Suprapubic skin (tissue), 4 donors: ENCODE measurements at regions not wholly inside any gene's neighbourhood (a gene's known extent, or its start where the extent isn't known, plus 50 kb on each side); places are given as distances from the start of the nearest gene placed in this dataset.

Source experiments
- DNase-seq, 2 donors: peaks; one replicate each; pipeline ENCODE4 v3.0.0-alpha.2; 2019; ENCODE audit warnings: low spot score in 2 of 2
- H3K27ac ChIP-seq: fragments of 200-600 bp; sonication (generic); one replicate; pipeline ENCODE4 v1.5.1; 2019
- H3K27me3 ChIP-seq: fragments of 200-600 bp; sonication (generic); one replicate; pipeline ENCODE4 v1.5.1; 2019
- H3K36me3 ChIP-seq: fragments of 200-600 bp; sonication (generic); one replicate; pipeline ENCODE4 v1.5.1; 2019
- H3K4me1 ChIP-seq: fragments of 200-600 bp; sonication (generic); one replicate; pipeline ENCODE4 v1.5.1; 2019
- H3K4me3 ChIP-seq: fragments of 200-600 bp; sonication (generic); one replicate; pipeline ENCODE4 v1.5.1; 2019; ENCODE audit warnings: mild to moderate bottlenecking
- H3K9me3 ChIP-seq: fragments of 200-600 bp; sonication (generic); one replicate; pipeline ENCODE4 v1.5.1; 2019
- CTCF ChIP-seq, 2 donors: fragments of 200-600 bp in 1 of 2; fragments of 450-650 bp in 1 of 2; sonication (generic) in 1 of 2; IDR thresholded peaks; one replicate each; pipeline ENCODE4 v1.5.1; 2016 to 2019; ENCODE audit warnings: antibody characterized with exemption in 2 of 2, mild to moderate bottlenecking in 1 of 2, moderate library complexity in 1 of 2
- EP300 ChIP-seq: sonication (generic); formaldehyde crosslinking; IDR thresholded peaks from one replicate; pipeline ENCODE4 v1.6.1; 2017; ENCODE audit warnings: antibody characterized with exemption
- POLR2A ChIP-seq, 2 donors: fragments of 450-650 bp; IDR thresholded peaks; one replicate each; pipeline ENCODE4 v1.6.1; 2017; ENCODE audit warnings: antibody characterized with exemption in 2 of 2, mild to moderate bottlenecking in 2 of 2, moderate library complexity in 2 of 2
- POLR2AphosphoS5 ChIP-seq, 3 donors: sonication (generic); formaldehyde crosslinking; IDR thresholded peaks; one replicate each; pipeline ENCODE4 v1.6.1; 2017; ENCODE audit warnings: antibody characterized with exemption in 3 of 3
- WGBS: methylation state at CpG from one replicate; pipeline ENCODE4 v1.1.5; 2018; 5-methylcytosine and 5-hydroxymethylcytosine counted together

GRCh38 chr11:90930252-90930651 is 707.4 kb upstream of the CHORDC1 start:
- Histone ChIP-seq H3K36me3 (no peaks in the 10 kb centered on the region), H3K4me3 (no peak overlapping the region)

DNA sequence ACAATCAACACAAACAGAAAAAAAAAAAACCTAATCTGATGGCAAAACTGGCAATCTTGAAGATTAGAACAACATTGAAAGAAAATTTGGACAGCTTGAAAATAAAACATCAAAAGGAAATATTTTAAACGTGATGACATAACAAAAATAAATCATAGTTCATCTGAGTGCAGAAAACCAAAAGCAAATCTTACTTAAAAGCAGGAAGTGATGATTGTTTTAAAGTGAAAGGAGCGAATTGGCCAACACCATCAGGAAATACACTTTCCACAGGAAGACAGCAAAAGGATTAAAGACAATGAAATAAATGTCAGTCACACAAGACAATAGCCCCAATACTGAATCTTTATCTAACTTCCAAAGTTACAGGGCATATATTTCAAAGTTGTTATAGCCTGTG is 696.5 kb upstream of the CHORDC1 start:
- WGBS = 31% methylated on average over 2 of the region's 2 CpGs
- no peak overlapping the region for H3K4me3 ChIP-seq
- TF ChIP-seq CTCF (IDR thresholded peaks at IDR 0.05) (no peak), EP300 (no peak), POLR2A (IDR thresholded peaks at IDR 0.05) (no peak), POLR2AphosphoS5 (IDR thresholded peaks at IDR 0.05) (no peak)
- no peak for DNase-seq
- H3K27ac ChIP-seq = no peak overlapping the region
- no peaks in the 10 kb centered on the region for H3K4me1 ChIP-seq
- no peaks in the 10 kb centered on the region for H3K9me3 ChIP-seq
- H3K27me3 ChIP-seq = no peaks in the 10 kb centered on the region
- H3K36me3 ChIP-seq = no peaks in the 10 kb centered on the region

More at GRCh38 chr11:90930252-90930651, 707.4 kb upstream of the CHORDC1 start:
- no peaks in the 10 kb centered on the region for H3K27me3 ChIP-seq
- WGBS = 82% methylated on average over 1 of the region's 1 CpG
- peaks cover 5% of the 10 kb centered on the region for H3K9me3 ChIP-seq
- DNase-seq = no peak
- no peaks in the 10 kb centered on the region for H3K4me1 ChIP-seq
- no peak overlapping the region for H3K27ac ChIP-seq
- TF ChIP-seq EP300 = no peak
- no peak for TF ChIP-seq POLR2AphosphoS5 (IDR thresholded peaks at IDR 0.05)
- TF ChIP-seq CTCF (IDR thresholded peaks at IDR 0.05) = no peak
- TF ChIP-seq POLR2A (IDR thresholded peaks at IDR 0.05) = no peak

GRCh38 chr11:90916706-90917105 is 693.9 kb upstream of the CHORDC1 start:
- Histone ChIP-seq H3K27ac (no peak overlapping the region), H3K4me3 (no peak overlapping the region), H3K36me3 (no peaks in the 10 kb centered on the region), H3K4me1 (no peaks in the 10 kb centered on the region), H3K27me3 (no peaks in the 10 kb centered on the region), H3K9me3 (no peaks in the 10 kb centered on the region)
- no peak for TF ChIP-seq CTCF (IDR thresholded peaks at IDR 0.05)
- TF ChIP-seq POLR2AphosphoS5 (IDR thresholded peaks at IDR 0.05) = no peak
- no peak for TF ChIP-seq EP300
- no peak for TF ChIP-seq POLR2A (IDR thresholded peaks at IDR 0.05)
- no peak for DNase-seq

DNA sequence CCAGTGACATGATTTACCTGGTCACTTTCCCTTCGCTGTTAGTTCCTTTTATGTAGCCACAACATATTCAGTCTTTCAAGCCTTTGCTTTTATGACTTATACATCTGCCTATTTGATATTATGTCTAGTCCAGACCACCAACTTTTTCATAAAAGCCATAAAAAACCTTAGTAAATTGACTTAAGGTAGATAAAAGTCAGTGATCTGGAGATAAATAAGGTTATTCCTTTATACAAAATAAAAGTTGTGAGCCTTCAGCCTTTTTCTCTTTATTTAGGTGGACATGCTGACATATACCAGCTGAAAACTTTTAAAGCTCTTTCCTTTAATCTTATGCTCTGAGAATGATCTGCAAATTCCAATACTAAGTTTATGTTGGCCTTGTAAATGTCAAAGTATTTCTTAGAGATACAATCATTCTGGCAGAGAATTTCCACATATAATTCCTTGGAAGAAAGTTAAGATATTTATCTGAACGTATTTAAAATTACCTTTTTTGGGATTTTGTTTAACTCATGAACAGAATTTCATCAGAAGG is 690.4 kb upstream of the CHORDC1 start:
- H3K36me3 ChIP-seq = no peaks in the 10 kb centered on the region
- DNase-seq = no peak
- H3K4me1 ChIP-seq = no peaks in the 10 kb centered on the region
- no peaks in the 10 kb centered on the region for H3K9me3 ChIP-seq
- H3K27me3 ChIP-seq = no peaks in the 10 kb centered on the region
- H3K4me3 ChIP-seq = no peak overlapping the region
- TF ChIP-seq POLR2A (IDR thresholded peaks at IDR 0.05) (no peak), POLR2AphosphoS5 (IDR thresholded peaks at IDR 0.05) (no peak), CTCF (IDR thresholded peaks at IDR 0.05) (no peak), EP300 (no peak)
- no peak overlapping the region for H3K27ac ChIP-seq
- WGBS = 54% methylated on average over 2 of the region's 2 CpGs

- WGBS = 66% methylated on average over 5 of the region's 5 CpGs
- no peaks in the 10 kb centered on the region for H3K9me3 ChIP-seq
- DNase-seq = no peak
- H3K27me3 ChIP-seq = no peaks in the 10 kb centered on the region
- H3K36me3 ChIP-seq = no peaks in the 10 kb centered on the region
- TF ChIP-seq POLR2AphosphoS5 (IDR thresholded peaks at IDR 0.05) (no peak), CTCF (IDR thresholded peaks at IDR 0.05) (no peak), POLR2A (IDR thresholded peaks at IDR 0.05) (no peak), EP300 (no peak)
- H3K27ac ChIP-seq = no peak overlapping the region
- no peak overlapping the region for H3K4me3 ChIP-seq
- no peaks in the 10 kb centered on the region for H3K4me1 ChIP-seq
Measured at GRCh38 chr11:90912631-90913030, 689.8 kb upstream of the CHORDC1 start.
